ENCODE measurements at regions not wholly inside any gene's neighbourhood (a gene's known extent, or its start where the extent isn't known, plus 50 kb on each side); places are given as distances from the start of the nearest gene placed in this dataset.

DNA sequence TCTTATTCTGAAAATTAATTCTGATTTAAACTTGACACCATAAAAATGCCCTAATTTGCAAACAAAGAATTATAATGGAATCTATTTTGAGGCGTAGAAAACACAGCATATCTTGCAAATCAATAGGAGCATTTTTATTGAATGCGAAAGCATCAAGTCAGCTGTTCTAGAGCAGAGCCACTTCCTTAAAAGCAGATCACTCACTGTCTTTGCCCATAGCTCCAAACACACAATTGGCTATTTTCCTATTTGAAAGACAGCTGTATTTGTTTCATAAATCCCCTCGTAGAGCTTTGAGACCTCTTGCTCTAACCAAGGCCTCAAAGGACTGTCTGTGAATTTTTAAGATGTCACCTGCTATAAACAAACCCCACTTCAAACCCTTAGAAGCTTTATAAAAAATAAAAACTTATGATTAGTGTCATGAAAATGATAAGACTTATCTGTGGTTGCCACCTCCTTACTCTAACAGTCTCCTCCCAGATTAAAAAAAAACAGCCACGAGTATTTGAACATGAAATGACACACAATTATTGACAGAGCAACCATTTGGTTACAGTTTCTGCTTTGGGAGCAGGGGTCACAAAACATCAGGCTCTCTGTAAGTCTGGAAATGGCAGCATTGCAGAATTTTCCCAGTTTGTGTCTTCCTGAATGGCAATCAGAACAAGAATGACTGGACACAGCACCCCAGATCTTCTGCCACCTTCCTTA, 75.6 kb upstream of the RASEF start (continued):
- TF ChIP-seq EP300 (IDR thresholded peaks at IDR 0.05; ENCODE audit: borderline replicate concordance in 1 of 2, control insufficient read depth in 1 of 2, low read depth in 2 of 2, low read length in 2 of 2) (no peak), RAD51 (IDR thresholded peaks at IDR 0.05) (no peak), YY1 (IDR thresholded peaks at IDR 0.05; ENCODE audit: low read depth, low read length) (no peak), PBX3 (IDR thresholded peaks at IDR 0.05; ENCODE audit: insufficient replicate concordance, low read depth, low read length) (no peak), MEF2A (IDR thresholded peaks at IDR 0.05; ENCODE audit: insufficient read depth, low read depth, low read length) (no peak), ATF7 (IDR thresholded peaks at IDR 0.05; ENCODE audit: low read depth) (no peak), MTA3 (IDR thresholded peaks at IDR 0.05; ENCODE audit: borderline replicate concordance, low read length) (no peak)
- TF ChIP-seq, protein P1, sequence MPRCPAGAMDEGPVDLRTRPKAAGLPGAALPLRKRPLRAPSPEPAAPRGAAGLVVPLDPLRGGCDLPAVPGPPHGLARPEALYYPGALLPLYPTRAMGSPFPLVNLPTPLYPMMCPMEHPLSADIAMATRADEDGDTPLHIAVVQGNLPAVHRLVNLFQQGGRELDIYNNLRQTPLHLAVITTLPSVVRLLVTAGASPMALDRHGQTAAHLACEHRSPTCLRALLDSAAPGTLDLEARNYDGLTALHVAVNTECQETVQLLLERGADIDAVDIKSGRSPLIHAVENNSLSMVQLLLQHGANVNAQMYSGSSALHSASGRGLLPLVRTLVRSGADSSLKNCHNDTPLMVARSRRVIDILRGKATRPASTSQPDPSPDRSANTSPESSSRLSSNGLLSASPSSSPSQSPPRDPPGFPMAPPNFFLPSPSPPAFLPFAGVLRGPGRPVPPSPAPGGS (IDR thresholded peaks at IDR 0.05; ENCODE audit: borderline replicate concordance, insufficient read depth, low read depth, low read length, poor library complexity, severe bottlenecking) = no peak
- TF ChIP-seq, protein P2, sequence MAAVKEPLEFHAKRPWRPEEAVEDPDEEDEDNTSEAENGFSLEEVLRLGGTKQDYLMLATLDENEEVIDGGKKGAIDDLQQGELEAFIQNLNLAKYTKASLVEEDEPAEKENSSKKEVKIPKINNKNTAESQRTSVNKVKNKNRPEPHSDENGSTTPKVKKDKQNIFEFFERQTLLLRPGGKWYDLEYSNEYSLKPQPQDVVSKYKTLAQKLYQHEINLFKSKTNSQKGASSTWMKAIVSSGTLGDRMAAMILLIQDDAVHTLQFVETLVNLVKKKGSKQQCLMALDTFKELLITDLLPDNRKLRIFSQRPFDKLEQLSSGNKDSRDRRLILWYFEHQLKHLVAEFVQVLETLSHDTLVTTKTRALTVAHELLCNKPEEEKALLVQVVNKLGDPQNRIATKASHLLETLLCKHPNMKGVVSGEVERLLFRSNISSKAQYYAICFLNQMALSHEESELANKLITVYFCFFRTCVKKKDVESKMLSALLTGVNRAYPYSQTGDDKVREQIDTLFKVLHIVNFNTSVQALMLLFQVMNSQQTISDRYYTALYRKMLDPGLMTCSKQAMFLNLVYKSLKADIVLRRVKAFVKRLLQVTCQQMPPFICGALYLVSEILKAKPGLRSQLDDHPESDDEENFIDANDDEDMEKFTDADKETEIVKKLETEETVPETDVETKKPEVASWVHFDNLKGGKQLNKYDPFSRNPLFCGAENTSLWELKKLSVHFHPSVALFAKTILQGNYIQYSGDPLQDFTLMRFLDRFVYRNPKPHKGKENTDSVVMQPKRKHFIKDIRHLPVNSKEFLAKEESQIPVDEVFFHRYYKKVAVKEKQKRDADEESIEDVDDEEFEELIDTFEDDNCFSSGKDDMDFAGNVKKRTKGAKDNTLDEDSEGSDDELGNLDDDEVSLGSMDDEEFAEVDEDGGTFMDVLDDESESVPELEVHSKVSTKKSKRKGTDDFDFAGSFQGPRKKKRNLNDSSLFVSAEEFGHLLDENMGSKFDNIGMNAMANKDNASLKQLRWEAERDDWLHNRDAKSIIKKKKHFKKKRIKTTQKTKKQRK (IDR thresholded peaks at IDR 0.05; ENCODE audit: low read depth, low read length) = no peak
- TF ChIP-seq, protein P3, sequence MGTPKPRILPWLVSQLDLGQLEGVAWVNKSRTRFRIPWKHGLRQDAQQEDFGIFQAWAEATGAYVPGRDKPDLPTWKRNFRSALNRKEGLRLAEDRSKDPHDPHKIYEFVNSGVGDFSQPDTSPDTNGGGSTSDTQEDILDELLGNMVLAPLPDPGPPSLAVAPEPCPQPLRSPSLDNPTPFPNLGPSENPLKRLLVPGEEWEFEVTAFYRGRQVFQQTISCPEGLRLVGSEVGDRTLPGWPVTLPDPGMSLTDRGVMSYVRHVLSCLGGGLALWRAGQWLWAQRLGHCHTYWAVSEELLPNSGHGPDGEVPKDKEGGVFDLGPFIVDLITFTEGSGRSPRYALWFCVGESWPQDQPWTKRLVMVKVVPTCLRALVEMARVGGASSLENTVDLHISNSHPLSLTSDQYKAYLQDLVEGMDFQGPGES (IDR thresholded peaks at IDR 0.05) = no peak

Data from GM12878 (cell line).